CD14-positive monocyte (primary cell): ENCODE measurements at regions not wholly inside any gene's neighbourhood (a gene's known extent, or its start where the extent isn't known, plus 50 kb on each side); places are given as distances from the start of the nearest gene placed in this dataset.

Experiments used
- DNase-seq, 3 donors: peaks; one replicate each; pipeline ENCODE4 v3.0.0-alpha.2; 2011 to 2022
- H2AFZ ChIP-seq: 2 replicates; pipeline ENCODE4 v1.6.0; 2012; ENCODE audit warnings: mild to moderate bottlenecking, low read depth, low read length, inconsistent platforms; ENCODE audit not compliant: insufficient read depth, poor library complexity, severe bottlenecking
- H3K27ac ChIP-seq, 2 donors: 1 replicate in 1 of 2; 2 replicates in 1 of 2; pipeline ENCODE4 v1.5.1; 2012 to 2013; ENCODE audit warnings: low read length in 2 of 2, control low read depth in 1 of 2, inconsistent platforms in 1 of 2, low read depth in 1 of 2, mild to moderate bottlenecking in 1 of 2
- H3K27me3 ChIP-seq, 2 donors: one replicate each; pipeline versions ENCODE4 v1.6.0 to v1.6.1; 2011 to 2013; ENCODE audit warnings: low read length in 2 of 2; ENCODE audit not compliant: control insufficient read depth in 2 of 2, insufficient read depth in 2 of 2
- H3K36me3 ChIP-seq, 2 donors: replicated peaks in 1 of 2; 1 replicate in 1 of 2; 2 replicates in 1 of 2; pipeline versions ENCODE4 v1.5.1 to v1.6.1; 2012 to 2013; ENCODE audit warnings: low read length in 2 of 2, control low read depth in 1 of 2, inconsistent platforms in 1 of 2, mild to moderate bottlenecking in 1 of 2; ENCODE audit not compliant: insufficient read depth in 2 of 2, control insufficient read depth in 1 of 2
- H3K4me1 ChIP-seq, 2 donors: 1 replicate in 1 of 2; 2 replicates in 1 of 2; pipeline versions ENCODE4 v1.5.1 to v1.6.1; 2012 to 2013; ENCODE audit warnings: low read length in 2 of 2, control low read depth in 1 of 2, inconsistent platforms in 1 of 2, mild to moderate bottlenecking in 1 of 2, moderate library complexity in 1 of 2; ENCODE audit not compliant: insufficient read depth in 2 of 2, control insufficient read depth in 1 of 2
- H3K4me2 ChIP-seq: replicated peaks from 2 replicates; pipeline ENCODE3; 2012; ENCODE audit warnings: low read length, moderate library complexity, mild to moderate bottlenecking; ENCODE audit not compliant: poor library complexity, severe bottlenecking; ENCODE audit errors: extremely low read depth
- H3K4me3 ChIP-seq, 3 experiments: fragments of 200-600 bp in 1 of 3; sonication (generic) in 1 of 3; replicated peaks in 1 of 3; 1 replicate in 2 of 3; 2 replicates in 1 of 3; pipeline ENCODE4 v1.5.1; 2011 to 2013; ENCODE audit warnings: low read length in 3 of 3, mild to moderate bottlenecking in 3 of 3, control low read depth in 2 of 3, low read depth in 2 of 3, inconsistent platforms in 1 of 3, moderate library complexity in 1 of 3
- H3K79me2 ChIP-seq: 2 replicates; pipeline ENCODE4 v1.6.0; 2012; ENCODE audit warnings: mild to moderate bottlenecking, control low read depth, inconsistent platforms, low read length, moderate library complexity; ENCODE audit not compliant: insufficient read depth
- H3K9ac ChIP-seq: 2 replicates; pipeline ENCODE4 v1.6.0; 2017; ENCODE audit warnings: low read length, mild to moderate bottlenecking; ENCODE audit not compliant: insufficient read depth, poor library complexity, severe bottlenecking
- H3K9me3 ChIP-seq, 2 donors: replicated peaks in 1 of 2; 1 replicate in 1 of 2; 2 replicates in 1 of 2; pipeline versions ENCODE4 v1.5.1 to v1.6.1; 2012 to 2013; ENCODE audit warnings: low read length in 2 of 2, control low read depth in 1 of 2; ENCODE audit not compliant: control insufficient read depth in 1 of 2, insufficient read depth in 1 of 2
- H4K20me1 ChIP-seq: 2 replicates; pipeline ENCODE4 v1.6.0; 2012; ENCODE audit warnings: mild to moderate bottlenecking, low read length, control low read depth, moderate library complexity; ENCODE audit not compliant: insufficient read depth
- H3K27ac Mint-ChIP-seq, 7 donors: one replicate each; pipeline ENCODE4 v1.8.0; 2020; ENCODE audit warnings: mild to moderate bottlenecking in 7 of 7, mixed read lengths in 7 of 7, moderate library complexity in 6 of 7, inconsistent platforms in 2 of 7
- H3K27me3 Mint-ChIP-seq, 3 donors: one replicate each; pipeline ENCODE4 v1.8.0; 2021 to 2022; ENCODE audit warnings: low read depth in 3 of 3, mild to moderate bottlenecking in 3 of 3, mixed read lengths in 3 of 3, moderate library complexity in 3 of 3, inconsistent platforms in 1 of 3
- H3K36me3 Mint-ChIP-seq, 2 donors: one replicate each; pipeline ENCODE4 v1.8.0; 2020; ENCODE audit warnings: mixed read lengths in 2 of 2, inconsistent platforms in 1 of 2, mild to moderate bottlenecking in 1 of 2
- H3K4me1 Mint-ChIP-seq: one replicate; pipeline ENCODE4 v1.8.0; 2020; ENCODE audit warnings: mild to moderate bottlenecking, mixed read lengths
- H3K4me3 Mint-ChIP-seq, 2 donors: one replicate each; pipeline ENCODE4 v1.8.0; 2020; ENCODE audit warnings: mild to moderate bottlenecking in 2 of 2, mixed read lengths in 2 of 2, moderate library complexity in 1 of 2
- H3K9me3 Mint-ChIP-seq, 7 donors: one replicate each; pipeline ENCODE4 v1.8.0; 2020 to 2022; ENCODE audit warnings: mixed read lengths in 7 of 7, mild to moderate bottlenecking in 6 of 7, moderate library complexity in 6 of 7, inconsistent platforms in 2 of 7
- WGBS: methylation state at CpG from one replicate; pipeline ENCODE4 v1.1.5; 2013; ENCODE audit warnings: missing lambda C conversion rate; ENCODE audit not compliant: insufficient coverage; 5-methylcytosine and 5-hydroxymethylcytosine counted together
- intact Hi-C, 2 donors: fragments of 100-400 bp; cut with micrococcal nuclease; formaldehyde crosslinking; loops; one replicate each; pipeline versions ENCODE4 v1.15.0 to v1.15.1; 2023
- TF ChIP-seq, protein P1 (sequence below): fragments of 200-600 bp; IDR thresholded peaks from one replicate; pipeline ENCODE4 v1.8.0; 2022; ENCODE audit warnings: antibody characterized with exemption, mild to moderate bottlenecking

DNA sequence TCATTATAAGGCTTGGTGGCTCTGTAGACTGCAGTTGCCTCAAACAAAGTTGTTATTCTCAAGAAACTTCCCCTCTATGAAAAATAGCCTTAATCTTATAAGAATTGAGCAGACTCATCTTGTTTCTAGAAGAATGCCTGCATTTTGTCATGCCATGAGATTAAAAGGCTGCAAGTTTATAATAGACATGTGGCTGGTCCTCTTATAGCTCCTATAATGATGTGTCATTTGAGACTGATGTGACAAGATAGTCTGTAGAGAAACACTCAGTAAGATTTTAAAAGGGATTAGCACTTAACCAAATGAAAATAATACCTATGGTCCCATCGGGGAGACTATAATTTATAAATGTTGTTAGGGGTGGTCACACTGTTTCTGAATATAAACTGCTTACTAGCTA is 312.5 kb downstream of the OXSM start:
- intact Hi-C loops = no loop called here
- no peaks in the 10 kb centered on the region for H3K4me1 Mint-ChIP-seq
- H3K27me3 ChIP-seq = no peaks in the 10 kb centered on the region
- no peaks in the 10 kb centered on the region for H3K36me3 ChIP-seq
- no peaks in the 10 kb centered on the region for H4K20me1 ChIP-seq
- TF ChIP-seq, protein P1, sequence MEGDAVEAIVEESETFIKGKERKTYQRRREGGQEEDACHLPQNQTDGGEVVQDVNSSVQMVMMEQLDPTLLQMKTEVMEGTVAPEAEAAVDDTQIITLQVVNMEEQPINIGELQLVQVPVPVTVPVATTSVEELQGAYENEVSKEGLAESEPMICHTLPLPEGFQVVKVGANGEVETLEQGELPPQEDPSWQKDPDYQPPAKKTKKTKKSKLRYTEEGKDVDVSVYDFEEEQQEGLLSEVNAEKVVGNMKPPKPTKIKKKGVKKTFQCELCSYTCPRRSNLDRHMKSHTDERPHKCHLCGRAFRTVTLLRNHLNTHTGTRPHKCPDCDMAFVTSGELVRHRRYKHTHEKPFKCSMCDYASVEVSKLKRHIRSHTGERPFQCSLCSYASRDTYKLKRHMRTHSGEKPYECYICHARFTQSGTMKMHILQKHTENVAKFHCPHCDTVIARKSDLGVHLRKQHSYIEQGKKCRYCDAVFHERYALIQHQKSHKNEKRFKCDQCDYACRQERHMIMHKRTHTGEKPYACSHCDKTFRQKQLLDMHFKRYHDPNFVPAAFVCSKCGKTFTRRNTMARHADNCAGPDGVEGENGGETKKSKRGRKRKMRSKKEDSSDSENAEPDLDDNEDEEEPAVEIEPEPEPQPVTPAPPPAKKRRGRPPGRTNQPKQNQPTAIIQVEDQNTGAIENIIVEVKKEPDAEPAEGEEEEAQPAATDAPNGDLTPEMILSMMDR = no peak
- no peak overlapping the region for H3K4me2 ChIP-seq
- H3K4me3 ChIP-seq = no peak overlapping the region
- no peaks in the 10 kb centered on the region for H3K36me3 Mint-ChIP-seq
- no peak overlapping the region for H3K9ac ChIP-seq
- H3K79me2 ChIP-seq = no peaks in the 10 kb centered on the region
- H3K27me3 Mint-ChIP-seq = no peaks in the 10 kb centered on the region
- WGBS = no CpG with 5 or more reads among the region's 1 CpG
- no peak overlapping the region for H3K27ac ChIP-seq
- H3K27ac Mint-ChIP-seq = no peak overlapping the region
- H2AFZ ChIP-seq = no peak overlapping the region
- H3K9me3 Mint-ChIP-seq = peaks cover 5 to 13% (median 8%) of the 10 kb centered on the region in 7 donors
- H3K4me1 ChIP-seq = no peaks in the 10 kb centered on the region
- H3K9me3 ChIP-seq = peaks cover 8 to 20% of the 10 kb centered on the region in 2 donors
- no peak overlapping the region for H3K4me3 Mint-ChIP-seq
- no peak for DNase-seq

DNA sequence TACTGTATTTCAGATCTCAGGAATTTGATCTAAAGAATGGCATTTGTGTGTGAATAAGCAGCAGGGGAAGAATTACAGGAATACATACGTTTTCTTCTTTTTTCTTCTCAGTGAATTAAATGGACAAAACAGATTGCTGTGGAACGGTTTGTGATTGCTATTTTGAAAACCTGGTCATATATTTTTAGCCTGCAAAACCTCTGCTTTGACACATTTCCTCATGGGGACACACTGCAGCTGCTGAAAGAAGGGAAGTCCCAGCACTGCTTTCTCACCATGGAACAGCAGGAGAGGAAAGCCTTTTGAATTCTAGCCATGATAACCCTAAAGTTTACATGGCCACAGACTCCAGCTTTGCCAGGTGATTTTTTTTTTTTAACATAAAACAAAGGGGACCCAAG is 315.0 kb downstream of the OXSM start:
- Histone ChIP-seq H3K4me1 (no peaks in the 10 kb centered on the region), H3K4me3 (no peak overlapping the region), H2AFZ (no peak overlapping the region), H3K36me3 (no peaks in the 10 kb centered on the region), H3K9ac (no peak overlapping the region), H3K4me2 (no peak overlapping the region), H4K20me1 (no peaks in the 10 kb centered on the region), H3K79me2 (no peaks in the 10 kb centered on the region), H3K9me3 (peaks cover 4 to 13% of the 10 kb centered on the region in 2 donors), H3K27me3 (no peaks in the 10 kb centered on the region), H3K27ac (no peak overlapping the region)
- H3K4me3 Mint-ChIP-seq = no peak overlapping the region
- no peaks in the 10 kb centered on the region for H3K36me3 Mint-ChIP-seq
- no CpG with 5 or more reads among the region's 2 CpGs for whole genome bisulfite sequencing
- H3K27me3 Mint-ChIP-seq = no peaks in the 10 kb centered on the region
- intact Hi-C loops = no loop called here
- TF ChIP-seq, protein P1 = no peak
- peaks cover 0 to 7% (median 6%) of the 10 kb centered on the region in 7 donors for H3K9me3 Mint-ChIP-seq
- DNase-seq = no peak
- H3K27ac Mint-ChIP-seq = no peak overlapping the region
- no peaks in the 10 kb centered on the region for H3K4me1 Mint-ChIP-seq
